ENCODE measurements at regions not wholly inside any gene's neighbourhood (a gene's known extent, or its start where the extent isn't known, plus 50 kb on each side); places are given as distances from the start of the nearest gene placed in this dataset.
A peak's percentile ranks its signal among the peaks of the same experiment; 100 is the strongest.
"Not testable (repeated sequence)": the region's sequence is repeated elsewhere in the genome, so short reads cannot be mapped to it uniquely, and the experiment has no call there.

DNA sequence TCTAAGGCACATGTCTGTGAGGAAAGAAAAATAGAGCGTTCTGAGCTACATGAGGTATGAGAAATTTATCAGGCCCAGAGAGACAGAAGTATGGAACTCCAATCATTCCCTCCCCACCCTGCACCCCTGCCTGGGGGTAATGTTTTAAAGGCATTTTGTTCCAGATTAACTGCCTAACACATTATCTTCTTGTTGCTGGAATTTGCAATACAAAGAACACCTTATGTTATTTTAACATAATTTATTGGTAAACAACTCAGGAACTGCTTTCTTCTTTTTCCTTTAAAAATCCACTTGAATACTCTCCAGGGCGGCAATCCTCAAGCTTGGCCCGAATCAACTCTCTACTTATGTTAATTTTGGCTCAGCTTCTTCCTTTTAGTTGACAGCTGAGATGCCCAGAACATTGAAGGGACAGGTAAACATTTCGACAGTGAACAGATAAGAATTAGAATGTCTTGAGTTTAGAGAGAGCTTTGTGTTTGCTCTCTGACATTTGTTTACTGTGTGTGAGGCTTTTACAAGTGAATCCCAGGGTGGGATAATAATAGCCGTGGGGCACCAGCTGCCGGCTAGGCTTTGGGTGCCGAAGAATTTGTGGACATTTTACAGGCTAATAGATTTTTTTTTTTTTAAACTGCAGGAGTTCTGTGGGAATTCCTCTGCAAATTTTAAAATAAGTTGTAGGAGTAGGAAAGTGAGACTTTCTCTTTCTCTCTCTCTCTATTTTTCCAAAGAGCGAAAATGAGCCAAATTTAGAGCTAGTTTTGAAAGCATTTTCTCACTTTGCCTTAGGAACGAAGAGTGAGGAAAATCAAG, 96.4 kb upstream of the TAF11L2 start:
- no peak for DNase-seq

DNA sequence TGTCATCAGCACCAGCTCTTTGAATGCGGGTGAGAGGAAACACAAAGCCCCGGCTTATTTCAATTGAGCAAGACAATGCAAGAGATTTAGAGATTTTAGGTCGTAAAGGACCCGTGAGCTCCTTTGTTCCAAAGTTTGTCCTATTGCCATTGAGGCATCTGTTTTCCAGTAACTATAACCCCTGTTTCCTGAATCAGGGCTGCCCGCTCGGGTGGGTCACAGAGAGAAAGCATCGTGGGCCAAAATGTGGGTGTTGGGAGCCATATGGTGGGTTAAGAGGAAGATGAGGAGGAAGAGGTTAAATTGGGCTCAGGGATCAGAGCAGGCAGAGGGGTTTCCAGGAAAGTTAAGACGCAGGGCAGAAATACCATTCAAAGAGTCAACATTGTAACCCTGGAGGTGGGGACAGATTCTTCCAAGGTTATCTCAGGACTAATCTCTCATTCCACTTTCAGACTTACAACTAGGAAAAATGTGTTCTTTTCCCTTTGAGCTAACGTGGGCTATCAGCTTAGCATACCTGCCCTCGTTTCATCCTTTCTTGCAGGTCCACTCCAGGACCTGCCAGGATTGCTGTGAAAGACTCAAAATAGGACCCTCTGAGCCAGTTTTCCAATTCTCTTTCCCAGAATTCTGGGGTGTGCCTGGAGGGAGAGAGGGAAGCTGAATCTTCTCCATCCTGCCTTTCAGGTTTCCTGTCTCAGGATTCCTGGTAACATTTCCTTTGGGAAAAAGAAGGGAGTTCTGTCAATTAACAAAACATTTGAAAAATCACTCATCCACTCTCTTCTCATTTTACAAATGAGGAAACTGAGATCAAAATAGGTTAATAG, 95.5 kb upstream of the TAF11L2 start:
- DNase-seq, result no peak

DNA sequence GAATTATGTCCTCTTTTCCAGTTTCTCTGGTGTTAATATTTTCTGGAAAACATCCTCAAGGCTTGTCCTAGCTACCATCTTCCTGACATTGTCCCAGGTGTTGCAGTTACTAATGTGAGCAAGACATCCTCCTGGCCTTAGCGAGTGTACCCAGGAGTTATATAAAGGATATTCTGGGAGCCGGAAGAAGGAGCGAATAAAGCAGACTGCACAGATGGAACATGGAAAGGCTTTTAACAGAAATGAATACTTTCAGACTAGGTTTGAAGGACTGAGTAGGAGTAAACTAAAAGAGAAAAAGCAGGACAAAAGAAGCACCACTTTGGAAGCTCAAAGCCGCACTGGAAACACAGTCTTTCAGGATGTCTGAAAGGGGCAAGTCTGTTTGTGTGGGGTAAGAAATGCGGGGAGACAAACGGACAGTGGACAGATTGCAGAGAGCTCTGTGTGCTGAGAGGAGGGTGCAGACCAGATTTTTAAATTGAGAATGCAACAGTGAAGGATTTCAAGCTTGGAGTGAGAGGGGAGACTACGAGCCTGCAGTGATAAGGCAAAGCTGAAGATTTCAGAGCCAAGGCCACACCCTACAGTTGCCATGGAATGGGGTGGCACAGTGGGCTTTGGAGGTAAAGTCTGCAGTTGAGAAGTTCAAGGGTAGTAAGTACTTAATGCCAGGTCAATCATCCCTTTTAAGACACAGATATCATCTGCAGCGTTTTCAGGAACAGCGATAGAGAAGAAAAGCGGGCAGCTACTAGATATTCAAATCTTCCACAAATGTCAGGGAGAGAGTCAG, 94.1 kb upstream of the TAF11L2 start:
- DNase-seq, result no peak

DNA sequence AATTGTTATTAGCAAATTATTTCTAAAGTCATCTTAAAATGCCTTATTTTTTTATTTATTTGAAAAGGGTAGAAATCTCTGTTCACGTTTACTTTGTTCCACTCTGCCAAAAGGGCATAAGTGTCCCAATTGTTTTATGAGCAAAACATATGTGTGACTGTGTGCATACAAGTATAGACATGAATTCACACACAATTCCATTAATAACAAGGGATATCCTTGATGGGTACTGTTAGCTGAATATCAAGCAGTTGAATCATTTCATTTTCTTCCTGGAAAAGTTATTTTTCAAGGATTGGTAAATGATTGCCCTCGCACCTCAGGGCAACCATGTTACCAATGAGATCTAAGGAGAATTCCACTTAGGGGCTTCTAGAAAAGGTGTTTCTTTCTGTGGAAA, 92.1 kb upstream of the TAF11L2 start:
- no peak for DNase-seq

DNA sequence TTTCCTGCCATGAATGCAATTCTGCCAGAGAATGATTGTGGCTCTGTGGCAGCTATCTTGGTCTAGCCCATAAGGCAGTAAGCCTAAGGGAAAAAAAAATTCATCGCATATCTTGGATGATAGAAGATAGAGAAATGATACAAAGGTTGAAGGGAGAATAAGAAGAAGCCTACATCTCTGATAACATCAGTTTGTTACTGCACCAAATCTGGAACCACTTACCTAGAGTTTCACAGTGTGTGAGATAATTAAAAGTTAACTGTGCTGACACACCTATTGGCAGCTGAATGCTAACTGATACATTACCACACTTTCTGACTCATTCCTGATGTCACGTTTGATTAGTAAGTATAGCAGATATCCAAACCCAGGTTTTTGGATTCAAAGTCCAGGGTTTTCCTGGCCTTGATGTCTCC, 91.6 kb upstream of the TAF11L2 start:
- no peak for DNase-seq

DNA sequence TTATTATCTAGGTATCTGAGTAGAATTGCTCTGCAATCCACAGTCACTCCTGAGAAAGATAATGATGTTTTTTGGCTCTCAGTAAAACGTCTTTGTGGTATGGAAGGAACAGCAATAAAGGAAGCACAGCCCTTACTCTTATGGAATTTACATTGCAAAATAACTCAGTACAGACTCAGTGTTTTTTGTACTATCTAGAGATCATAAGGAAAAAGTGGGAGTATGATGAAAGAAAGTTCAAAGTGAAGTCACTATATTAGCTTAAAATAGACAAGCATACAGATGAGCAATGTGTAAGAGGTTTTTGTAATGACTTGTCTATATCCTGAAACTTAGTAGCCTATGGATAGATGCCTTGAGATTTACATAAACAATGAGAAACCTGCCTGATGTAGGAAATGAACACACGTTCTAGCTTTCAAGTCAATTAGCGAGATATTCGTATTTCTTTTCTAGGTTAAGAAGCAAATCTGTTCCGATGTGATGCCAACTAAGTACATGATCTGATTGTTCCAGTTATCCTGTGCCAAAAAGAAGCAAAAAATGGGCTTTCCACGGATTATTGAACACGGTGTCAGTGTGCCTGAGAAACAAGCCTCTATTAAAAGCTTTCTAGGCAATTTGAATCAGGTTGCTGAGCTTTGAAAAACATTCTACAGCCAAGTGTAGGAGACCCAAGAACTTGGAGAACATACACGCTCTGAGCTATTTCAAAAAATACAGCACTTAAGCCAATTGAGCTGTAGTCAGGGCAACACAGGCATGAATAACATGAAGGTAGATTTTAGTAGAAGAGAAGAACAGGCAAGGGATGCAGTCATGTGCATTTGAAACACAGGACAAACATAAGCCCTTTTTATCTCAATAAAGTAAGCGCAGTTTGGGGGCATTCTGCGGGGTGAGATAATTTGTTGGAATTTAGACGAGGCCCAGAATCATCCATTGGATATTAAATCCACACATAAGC, 86.3 kb upstream of the TAF11L2 start:
- DNase-seq, result no peak

DNA sequence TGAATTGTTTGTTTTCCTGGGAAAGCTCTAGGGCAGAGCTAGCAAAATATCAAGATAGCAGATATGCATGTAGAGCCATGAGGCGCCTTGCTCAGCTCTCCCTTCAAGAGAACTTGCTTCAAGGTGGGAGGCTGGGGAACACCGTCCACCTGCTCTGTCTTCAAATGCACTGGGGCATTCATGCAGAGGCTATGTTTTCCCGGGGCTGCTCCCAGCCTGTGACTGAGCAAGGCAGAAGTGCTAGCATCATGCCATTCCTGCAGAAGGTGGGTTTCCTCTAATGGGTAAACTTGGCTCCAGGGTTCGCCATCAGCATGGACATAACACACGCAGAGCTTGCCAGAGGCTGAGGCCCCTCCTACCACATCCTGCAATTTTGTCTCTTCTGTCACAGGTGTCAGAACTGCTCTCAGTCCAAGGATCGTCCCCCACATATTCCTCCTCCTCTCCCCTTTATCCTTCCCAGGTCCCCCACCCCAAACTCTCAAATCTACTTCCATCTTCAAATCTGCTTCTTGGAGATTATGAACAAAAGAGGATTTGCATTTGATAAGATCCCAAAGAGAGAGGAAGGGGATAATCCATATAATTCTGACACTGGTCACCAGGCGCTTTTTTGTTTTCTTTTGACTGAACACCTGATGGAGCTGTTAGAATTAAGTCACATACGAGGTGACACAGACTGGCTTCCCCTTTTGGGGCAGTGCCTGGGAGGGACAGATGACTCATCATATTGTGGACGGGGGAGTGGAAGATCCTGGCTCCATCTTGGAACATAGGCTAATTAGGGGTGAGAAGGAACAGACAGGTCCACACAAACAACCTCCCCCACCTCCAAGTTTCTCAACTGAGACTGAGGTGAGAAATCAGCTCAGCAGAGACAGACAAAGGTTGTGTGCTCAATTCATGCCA, 85.0 kb upstream of the TAF11L2 start:
- peak; percentile 75 for DNase-seq

DNA sequence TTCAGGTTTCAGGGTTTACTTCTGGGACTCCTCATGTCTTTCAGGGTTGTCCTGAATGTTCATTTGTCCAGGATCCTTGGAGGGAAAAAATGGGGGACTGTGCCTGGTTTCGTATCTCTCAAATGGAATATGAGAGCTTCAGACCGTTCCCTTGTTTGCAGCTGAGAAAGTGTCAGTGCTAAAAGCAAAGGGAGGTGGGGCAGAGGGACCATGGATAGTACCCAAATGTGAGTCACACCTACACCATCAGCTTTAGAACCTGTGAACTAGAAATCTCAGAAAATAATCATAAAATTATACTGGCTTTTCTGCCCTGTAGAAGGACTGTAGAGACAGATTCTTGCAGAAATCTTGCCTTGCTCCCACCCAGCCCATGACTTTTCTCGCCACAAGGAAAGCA, 84.3 kb upstream of the TAF11L2 start:
- no peak for DNase-seq

DNA sequence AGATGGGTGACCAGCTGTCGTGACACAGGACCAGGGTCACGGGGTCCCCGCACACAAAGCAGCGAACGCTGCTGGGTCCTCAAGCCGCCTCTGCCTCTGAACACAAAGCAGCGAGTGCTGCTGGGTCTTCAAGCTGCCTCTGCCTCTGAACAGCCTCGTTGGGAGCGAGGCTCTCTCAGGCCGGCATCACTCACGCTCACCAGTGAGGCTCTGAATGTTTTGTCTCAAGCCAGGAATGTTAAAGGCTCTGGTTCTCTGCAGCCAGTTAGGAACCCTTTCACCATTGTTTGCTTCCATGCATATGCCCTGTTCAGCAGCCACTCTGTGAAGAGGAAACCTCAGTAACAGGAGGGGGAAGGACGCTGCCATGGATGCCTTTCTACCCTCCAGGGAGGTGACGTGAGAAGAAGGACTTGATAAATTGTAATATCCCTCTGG, 82.7 kb upstream of the TAF11L2 start:
- no peak for DNase-seq

DNA sequence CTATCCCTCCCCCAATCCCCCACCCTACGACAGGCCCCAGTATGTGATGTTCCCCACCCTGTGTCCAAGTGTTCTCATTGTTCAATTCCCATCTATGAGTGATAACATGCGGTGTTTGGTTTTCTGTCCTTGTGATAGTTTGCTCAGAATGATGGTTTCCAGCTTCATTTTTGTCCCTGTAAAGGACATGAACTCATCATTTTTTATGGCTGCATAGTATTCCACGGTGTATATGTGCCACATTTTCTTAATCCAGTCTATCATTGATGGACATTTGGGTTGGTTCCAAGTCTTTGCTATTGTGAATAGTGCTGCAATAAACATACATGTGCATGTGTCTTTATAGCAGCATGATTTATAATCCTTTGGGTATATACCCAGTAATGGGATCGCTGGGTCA, 81.7 kb upstream of the TAF11L2 start:
- DNase-seq, result not testable (repeated sequence)

DNA sequence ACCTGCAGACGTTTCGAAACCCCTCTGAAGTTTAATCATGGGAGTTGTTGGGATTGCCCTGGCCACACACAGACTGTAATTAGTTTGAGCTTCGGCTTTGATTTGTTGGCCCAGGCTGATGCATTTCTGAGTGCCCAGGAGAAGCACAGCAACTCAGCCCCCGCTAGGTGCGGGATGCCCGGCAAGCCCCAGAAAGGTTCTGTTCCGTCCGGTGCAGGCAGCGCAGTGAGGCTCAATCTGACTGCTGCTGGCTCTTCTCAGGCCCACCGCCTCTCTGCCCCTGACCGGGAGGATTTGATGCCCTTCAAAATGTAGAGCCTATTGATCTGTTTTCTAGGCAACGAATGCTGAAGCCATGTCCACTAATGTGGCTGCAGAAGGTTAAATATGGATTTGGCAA, 73.4 kb upstream of the TAF11L2 start:
- no peak for DNase-seq

DNA sequence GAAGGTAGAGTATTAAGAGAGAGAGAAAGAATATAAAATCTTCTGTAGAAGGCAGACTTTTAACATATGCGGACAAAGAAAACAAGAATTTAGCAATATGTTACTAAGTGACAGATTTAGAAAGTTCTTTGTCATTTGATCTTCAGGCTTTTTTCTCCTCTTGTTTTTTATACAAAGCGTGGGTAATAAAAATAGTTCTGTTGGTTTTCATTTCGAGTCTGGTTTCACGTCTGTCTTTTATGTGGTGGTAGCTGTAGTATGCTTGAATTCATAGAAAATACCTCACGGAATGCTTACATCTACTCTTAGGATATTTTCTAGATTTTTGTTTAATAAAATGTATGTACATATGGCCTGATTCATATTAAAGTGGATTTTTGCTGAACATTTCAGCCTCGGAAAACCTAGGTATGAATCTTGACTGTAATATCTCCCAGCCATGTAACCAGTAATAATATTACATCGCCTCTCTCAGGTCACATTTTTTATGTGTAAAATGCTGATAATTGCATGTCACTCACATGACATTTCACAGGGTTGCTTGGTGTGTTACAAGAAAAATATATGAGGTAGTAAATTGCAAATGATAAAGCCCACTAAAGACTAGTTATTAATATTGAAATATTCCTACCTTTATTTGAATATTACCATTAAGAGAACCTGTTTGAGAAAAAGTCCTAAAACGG, 72.5 kb upstream of the TAF11L2 start:
- no peak for DNase-seq

DNA sequence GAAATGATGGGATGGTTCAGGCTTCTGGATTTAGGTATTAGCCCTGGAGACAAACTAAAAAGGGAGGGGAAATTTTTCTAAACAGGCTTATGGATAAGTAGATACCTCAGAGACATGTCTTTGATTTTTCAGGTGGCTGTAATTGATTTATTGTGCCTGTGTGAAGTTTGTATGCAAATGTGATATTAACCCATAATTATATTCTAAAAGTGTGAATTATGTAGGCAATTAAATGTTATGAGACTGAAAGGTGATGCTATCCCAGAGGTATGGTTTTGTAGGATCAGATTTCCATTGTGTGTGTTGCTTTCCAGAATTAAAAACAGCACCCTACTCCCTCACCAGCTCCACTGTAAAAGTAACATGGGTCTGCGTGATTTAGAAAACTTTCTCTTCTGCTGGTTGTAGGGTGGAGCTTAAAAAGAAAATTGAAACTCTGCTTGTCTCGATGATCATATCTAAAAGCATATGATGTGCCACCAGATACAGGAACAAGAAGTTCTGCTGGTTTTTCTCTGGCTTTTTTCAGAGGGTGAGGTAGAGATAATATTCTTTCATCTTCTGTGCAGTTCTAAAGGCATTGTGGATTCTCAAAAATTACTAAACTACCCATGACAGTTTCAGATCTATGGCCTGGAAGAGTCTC, 71.8 kb upstream of the TAF11L2 start:
- DNase-seq, result no peak

DNA sequence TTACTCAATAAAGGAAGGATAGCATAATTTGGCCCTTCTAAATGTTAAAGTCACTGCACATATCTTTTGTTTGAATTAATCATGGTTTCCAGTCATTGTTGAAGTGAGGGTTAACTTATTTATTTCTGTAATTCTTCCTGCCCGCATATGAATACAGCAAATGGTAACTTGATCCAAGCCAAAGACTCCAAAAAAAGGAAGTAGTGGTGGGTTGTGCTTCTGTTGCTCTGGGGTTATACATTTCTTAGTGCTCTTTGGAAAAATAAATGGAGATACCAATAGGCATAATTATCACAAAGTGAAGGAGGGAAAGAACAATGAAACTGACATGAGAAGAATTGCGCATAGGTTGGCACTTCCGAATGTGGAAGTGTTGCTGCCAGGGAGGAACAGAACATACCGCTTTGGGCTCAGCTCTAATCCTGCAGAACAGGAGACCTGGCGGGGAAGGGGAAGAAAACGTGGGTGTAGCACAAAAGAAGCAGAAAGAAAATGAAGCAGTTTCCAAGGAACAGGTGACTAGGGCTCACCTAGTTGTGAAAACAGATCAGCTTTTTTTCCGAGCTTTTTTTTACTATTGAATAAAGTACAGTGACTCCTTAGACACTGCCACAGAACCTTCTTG, 69.7 kb upstream of the TAF11L2 start:
- DNase-seq, result peak; percentile 33

DNA sequence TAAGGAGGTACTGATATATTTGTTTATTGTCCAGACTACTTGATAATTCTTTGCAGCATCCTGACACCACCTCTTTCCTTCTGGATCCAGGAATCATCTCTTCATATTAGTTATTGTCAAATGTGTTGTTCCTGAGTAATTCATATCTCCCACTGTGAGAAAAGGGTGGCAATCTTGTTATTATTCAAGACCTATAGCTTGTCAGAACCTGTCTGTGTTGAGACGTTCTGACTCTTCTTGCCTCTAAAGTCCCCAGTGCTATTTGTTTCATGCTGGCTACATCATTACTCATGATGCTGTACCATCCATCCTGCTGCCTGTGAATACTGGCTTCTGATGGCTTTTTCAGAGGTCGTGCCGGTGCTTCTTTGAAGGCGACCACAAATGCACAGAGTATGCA, 68.7 kb upstream of the TAF11L2 start:
- no peak for DNase-seq

DNA sequence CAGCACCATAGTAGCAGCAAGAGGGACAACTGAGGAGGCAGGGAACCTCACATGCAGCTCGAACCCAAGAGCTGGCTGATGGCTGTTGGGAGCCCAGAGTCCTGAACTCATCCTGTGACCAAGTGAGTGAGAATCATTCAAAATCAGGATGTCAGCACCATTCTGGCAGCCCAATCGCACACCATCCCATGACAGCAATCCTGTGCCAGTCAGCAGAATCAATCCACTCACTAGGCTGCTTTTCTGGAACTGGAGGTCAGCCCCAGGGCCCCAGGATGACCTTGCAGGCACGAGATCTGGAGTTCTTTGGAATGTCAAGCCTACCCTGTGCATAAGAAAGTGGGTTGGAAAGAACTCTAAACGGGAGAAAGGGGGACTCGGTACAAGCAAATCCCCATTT, 67.8 kb upstream of the TAF11L2 start:
- DNase-seq, result no peak

DNA sequence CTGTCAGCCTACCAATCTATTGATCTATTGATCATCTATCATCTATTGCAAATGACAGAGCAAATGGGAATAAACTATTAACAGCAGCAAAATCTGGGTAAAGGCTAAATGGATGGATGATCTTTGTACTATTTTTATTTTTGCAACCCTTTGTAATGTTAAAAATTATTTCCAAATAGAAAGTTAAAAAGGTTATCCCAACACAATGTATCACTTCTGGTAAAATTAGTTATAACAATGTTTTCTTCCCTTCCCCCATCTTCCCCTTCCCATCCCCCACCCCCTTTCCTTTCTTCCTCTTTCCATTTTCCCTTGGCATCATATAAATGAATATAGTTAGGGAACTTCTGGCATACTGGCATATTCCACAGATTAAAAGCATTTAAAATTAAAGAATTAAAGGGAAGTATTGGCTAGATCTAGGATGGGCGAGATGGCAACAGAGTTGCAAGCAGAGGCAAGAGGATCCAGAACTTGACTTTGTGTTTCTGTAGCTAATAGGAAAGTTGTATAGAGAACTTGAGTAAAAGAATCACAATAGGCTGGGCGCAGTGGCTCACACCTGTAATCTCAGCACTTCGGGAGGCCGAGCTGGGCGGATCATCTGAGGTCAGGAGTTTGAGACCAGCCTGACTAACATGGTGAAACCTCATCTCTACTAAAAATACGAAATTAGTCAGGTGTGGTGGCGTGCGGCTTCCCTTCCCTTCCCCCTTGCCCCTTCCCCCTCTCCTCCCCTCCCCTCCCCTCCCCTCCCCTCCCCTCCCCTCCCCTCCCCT, 66.6 kb upstream of the TAF11L2 start:
- DNase-seq, result no peak

DNA sequence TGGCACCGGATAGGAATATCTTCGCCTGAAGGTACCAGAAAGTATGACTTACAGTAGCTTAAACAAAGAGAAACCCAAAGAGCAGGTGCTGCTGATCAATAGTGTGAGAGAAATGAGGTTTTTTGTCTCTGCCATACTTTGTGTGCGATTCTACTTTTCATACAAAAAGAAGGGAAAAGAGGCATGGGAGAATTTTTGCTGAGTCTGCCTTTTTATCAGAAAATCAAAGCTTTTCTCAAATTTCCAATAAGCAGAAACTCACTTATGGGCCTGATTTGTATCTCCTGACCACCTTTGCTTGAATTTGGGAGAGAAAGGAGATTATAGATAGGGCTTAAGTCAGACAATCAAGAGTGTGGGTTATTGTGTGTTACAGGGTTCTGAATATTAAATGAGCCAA, 65.5 kb upstream of the TAF11L2 start:
- no peak for DNase-seq

DNA sequence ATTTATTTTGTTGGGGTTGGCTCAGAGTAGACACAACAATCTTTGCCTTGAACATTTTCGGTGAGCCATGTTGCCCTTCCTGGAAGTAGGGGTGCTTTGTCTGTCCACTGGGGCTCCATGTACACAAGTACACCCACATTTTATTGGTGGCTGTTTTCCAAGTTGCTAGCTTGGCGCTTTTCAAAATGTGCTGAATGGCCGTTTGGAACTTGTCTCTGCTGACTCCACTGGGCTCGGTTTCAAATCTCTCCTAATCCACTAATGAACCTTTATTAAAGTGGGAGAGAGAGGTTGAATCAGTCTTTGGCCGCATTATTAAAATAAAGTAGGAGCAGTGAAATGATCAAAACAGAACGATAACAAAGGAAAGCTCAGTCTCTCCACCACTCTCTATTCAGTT, 64.6 kb upstream of the TAF11L2 start:
- DNase-seq, result no peak
